GM19238 (cell line): ENCODE measurements at regions not wholly inside any gene's neighbourhood (a gene's known extent, or its start where the extent isn't known, plus 50 kb on each side); places are given as distances from the start of the nearest gene placed in this dataset.

ENCODE experiments used
- DNase-seq: peaks from one replicate; pipeline ENCODE4 v3.0.0; 2011; ENCODE audit warnings: low spot score; ENCODE audit not compliant: insufficient read length

GRCh38 chr3:189042832-189043231 is 128.9 kb upstream of the TPRG1 start:
- no peak for DNase-seq

- DNase-seq: no peak
Measured at GRCh38 chr3:189049458-189050236, 122.1 kb upstream of the TPRG1 start.

- no peak for DNase-seq
Measured at GRCh38 chr3:189053322-189053721, 118.4 kb upstream of the TPRG1 start.

DNA sequence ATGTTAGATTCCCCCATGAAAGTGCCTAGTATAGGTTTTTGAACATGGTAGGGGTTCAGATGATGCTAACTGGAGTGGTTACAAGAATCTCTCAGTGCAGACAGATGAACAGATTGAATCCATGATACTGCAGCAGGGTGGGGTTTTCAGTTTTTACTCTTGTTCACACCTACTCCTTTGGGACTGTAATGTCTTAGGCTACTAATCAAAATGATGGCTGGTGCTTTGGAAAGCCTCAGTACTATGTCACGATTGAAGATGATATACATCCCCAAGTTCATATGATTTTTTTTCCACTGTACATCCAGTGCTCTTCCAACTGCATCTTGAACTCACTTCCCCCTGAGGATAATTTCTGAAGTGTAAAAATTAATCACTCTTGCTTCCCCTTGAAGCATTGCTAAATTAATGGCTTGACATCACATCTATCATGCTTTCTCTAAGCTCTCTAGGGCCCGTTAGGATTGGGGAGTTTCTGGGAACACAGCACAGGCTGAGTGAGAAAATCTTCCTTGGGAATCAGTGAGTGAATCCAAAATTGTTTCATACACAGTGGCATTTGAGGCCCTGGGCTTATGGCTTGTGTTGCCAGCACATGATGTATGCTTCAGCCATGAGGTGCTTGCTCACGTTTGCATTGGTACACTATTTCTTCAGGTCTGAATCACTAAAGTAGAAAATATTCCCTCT is 115.0 kb upstream of the TPRG1 start:
- DNase-seq: no peak

GRCh38 chr3:189057369-189057768 is 114.4 kb upstream of the TPRG1 start:
- DNase-seq: no peak

- no peak for DNase-seq
Measured at GRCh38 chr3:189058071-189058470, 113.7 kb upstream of the TPRG1 start.

DNA sequence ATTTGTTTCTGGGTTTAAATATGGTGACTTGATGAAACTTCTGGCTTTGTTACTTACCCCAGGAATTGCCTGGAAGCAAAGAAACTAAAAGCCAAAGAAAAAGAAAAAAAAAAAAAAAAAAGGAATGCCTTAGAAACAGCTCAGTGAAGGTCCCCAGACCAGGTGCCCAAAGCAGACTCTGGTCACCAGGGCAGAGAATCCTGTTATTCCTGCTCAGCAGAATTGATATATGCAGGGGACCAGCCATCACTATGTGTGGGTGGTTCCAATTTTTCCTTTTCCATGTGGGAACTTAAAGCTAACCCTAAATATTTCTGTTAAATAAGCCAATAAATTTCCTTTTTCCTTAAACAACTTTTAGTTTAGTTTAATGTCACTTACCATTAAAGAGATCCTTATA is 100.8 kb upstream of the TPRG1 start:
- DNase-seq: no peak

DNA sequence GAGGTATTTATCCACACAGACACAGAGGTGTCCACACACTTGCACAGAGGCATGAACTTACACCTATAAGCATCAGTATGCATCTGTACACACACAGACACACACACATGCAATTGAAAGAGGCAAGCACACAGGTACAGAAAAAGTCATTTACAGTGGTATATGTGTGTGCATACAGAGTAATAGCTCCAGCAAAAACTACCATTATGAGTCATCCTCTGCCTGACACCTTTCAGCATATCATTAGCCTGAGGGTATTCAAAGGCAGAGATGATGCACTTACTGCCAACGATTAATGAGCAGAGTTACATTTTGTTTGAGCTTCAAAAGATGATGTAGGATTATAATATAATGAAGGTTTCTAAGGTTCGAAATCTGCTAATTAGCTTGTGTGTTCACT is 100.3 kb upstream of the TPRG1 start:
- DNase-seq: no peak

- DNase-seq: no peak
Measured at GRCh38 chr3:189076449-189076848, 95.3 kb upstream of the TPRG1 start.

DNA sequence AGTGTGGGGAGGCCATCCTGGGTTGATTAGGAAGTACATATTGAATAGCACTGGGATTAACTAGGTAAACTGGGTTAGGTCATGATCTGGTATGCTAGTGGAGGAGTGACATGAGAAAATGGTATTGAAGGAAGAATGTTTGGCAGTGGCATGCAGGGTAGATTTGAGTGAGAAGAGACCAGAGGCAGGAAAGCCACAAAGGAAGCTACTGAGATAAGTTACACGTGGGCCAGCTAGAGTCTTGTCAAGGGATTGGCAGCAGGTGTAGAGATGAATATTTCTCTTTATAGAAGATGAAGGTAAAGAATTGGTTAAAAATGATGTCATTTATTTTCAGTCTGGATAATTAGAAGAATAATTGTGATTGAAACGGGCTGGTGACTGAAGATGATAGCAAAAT is 91.0 kb upstream of the TPRG1 start:
- DNase-seq: no peak

DNA sequence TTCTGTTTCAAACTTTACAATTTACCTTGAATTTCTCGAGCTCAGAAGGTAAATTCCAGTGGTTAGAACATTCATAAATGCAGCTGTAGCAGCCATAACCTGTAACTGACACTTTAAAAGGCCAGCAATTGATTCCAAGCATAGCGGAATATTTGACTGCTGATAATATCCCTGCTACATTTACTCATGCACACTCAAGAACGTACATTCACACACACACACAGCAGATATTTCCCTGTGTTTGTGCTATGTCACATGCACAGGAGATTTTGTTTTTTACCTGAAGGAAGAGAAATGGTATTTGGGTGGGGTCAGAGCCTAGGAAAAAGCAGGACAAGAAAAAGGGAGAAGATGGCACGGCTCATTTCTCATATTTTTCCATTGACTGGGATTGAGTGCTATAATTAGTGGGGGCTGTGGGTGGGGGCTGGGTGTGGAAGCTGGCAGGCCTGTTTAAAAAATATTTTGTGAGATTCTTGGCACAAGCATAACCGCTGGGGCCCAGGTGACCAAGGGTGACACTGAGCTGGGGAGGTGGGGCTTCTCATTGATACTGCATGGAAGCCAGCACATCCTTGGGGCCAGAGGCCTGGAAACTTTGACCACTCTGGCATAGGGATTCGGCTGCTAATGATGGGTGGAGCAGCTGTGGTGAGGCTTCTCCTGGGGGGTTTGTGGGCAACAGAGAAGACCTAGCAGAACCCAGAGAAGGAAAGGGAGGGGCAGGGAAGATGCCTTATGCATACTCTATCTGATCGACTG is 88.9 kb upstream of the TPRG1 start:
- DNase-seq: no peak

DNA sequence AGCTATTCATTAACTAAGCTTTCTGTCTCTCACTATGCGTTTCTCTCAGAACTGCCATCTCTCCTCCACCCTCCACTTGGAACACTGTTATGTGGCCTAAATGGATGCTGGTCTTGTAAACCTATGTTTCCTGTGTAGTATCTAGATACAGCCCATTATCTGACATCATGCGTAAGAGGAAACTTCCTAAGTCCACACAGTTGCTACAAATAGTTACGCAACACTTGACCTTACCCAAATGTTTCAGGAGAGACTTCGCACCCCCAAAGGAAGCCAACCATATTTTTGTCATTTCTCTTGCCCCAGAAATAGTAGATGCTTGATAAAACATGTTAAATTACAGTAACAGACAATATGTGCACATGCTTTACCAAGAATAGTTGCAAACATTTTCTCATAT is 87.2 kb upstream of the TPRG1 start:
- no peak for DNase-seq

DNA sequence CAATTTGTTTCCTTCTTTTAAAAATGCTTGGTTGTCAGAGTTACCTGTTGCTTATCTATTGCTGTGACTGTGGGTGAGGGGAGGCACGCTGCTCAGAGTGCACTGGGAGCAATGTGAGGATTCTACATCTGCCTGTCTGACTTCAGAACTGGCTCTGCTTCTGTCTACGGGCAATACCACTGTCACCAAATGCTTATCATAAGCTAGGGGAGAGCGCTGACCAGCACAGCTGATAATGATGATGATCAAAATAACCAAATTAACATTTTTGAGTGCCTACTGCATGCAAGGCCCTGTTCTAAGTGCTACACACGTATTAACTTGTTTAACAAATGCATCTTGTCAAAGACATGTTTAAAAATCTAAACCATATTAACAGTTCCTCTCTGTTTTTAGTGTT is 79.2 kb upstream of the TPRG1 start:
- DNase-seq: no peak

GRCh38 chr3:189094539-189094938 is 77.2 kb upstream of the TPRG1 start:
- DNase-seq: no peak

DNA sequence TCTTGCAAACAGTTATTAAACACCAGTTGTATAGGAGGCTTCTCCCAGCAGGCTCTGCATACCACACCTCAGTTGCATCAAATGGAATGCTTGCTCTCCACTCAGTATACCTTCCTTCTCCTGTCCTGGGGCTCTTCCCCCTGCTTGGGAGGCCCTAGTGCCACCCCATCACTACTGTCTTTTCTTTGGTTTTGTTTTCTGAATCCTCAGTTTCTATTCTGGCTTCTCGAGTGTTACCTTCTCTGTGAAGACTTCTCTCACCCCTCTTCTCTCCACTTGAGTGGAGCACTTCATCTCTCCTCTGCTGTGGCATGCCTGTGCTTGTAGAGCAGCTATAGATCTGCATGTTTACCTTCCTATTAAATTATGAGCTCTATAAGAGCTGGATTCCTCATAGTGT is 75.7 kb upstream of the TPRG1 start:
- no peak for DNase-seq

GRCh38 chr3:189099031-189099471 is 72.7 kb upstream of the TPRG1 start:
- DNase-seq: no peak

DNA sequence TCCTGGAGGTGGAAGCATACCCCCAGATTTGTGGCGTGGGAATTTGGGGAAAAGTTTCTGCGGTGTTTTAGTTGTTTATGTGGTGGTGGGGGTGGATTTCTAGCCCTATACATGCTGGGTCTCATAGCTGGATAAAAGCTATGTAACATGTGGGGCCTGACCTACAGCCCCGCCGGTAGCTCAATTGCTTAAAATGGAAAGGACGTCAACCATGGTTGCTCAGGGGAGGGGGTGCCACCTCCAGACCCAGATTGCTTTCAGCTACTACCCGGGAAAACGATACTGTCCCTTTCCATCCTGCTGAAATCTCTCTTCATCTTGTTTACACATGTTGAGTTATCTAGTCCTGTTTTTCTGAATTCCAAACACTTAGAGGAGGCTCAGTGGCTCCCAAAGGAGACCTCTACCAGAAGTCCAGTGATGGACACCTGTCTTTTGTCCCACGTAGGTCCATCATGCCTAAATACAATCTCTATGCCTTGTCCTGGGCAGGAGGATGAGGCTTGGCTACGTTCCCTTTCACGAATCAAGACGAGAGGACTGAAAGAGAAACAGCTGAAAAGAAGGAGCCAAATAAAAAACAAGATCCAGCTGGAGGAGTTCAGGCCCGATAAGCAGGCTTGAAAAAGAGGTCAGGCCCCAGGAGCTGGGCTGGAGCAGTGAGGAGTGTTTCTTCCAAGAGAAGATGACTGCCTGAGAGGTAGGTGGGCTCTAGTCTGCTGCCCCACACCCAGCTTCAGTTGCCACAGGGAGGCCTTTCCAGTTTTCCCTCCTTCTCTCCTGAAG is 72.1 kb upstream of the TPRG1 start:
- no peak for DNase-seq

DNA sequence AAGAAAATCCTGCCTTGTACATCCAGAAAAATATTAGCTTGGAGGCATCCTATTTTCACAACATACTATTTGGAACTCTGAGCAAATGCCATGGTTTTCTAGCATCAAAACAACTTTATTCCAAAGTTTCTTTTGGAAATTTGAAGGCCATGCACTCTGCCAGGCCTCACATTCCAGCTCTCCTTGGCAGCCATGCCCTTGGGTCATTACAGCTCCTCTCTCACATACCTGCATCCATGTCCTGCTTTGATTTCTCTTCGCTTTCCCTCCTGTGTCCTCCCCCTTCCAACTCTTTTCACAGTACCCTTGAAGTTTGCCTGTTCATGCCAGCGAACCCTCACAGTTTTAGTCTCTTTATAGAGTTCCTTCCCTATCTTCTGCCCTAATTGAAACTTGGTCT is 70.9 kb upstream of the TPRG1 start:
- DNase-seq: no peak

GRCh38 chr3:189101594-189101993 is 70.2 kb upstream of the TPRG1 start:
- no peak for DNase-seq

GRCh38 chr3:189103208-189103607 is 68.6 kb upstream of the TPRG1 start:
- DNase-seq: no peak

DNA sequence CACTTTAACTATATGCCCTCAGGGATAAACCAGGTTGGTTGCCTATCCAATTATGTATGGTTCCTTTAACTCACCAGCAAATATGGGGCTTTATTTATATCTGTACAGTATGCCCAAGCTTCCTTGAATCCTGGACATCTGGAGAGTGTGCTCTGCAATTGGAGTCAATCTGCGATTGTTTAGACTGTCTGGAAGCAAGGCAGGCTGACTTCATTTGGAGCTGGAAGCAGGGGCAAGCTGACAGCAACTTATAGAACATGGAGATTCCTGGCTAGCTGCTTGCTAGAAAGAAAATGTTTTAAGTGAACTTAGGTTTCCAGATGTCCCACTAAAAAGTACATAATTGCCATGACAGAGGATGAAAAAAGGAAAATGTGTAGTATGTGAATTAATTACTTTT is 63.7 kb upstream of the TPRG1 start:
- no peak for DNase-seq

- DNase-seq: no peak
Measured at GRCh38 chr3:189108735-189109134, 63.0 kb upstream of the TPRG1 start.
